Lower lobe of right lung (tissue), 2 donors: ENCODE measurements at regions not wholly inside any gene's neighbourhood (a gene's known extent, or its start where the extent isn't known, plus 50 kb on each side); places are given as distances from the start of the nearest gene placed in this dataset.

Source experiments
- ATAC-seq, 2 donors: fragments of 200-7000 bp; cut with Tn5 transposase; one replicate each; pipeline ENCODE4 v1.9.1; 2020 to 2022; ENCODE audit warnings: mild to moderate bottlenecking in 2 of 2, moderate library complexity in 2 of 2
- DNase-seq: peaks from one replicate; pipeline ENCODE4 v3.0.0-alpha.2; 2020
- H3K27ac ChIP-seq: fragments of 200-600 bp; one replicate; pipeline ENCODE4 v1.8.0; 2022
- H3K27me3 ChIP-seq: fragments of 200-600 bp; one replicate; pipeline ENCODE4 v1.8.0; 2022; ENCODE audit warnings: low read depth
- H3K36me3 ChIP-seq: fragments of 200-600 bp; one replicate; pipeline ENCODE4 v1.8.0; 2022; ENCODE audit warnings: mild to moderate bottlenecking
- H3K4me1 ChIP-seq: fragments of 200-600 bp; one replicate; pipeline ENCODE4 v1.8.0; 2022
- H3K4me3 ChIP-seq: fragments of 200-600 bp; one replicate; pipeline ENCODE4 v1.8.0; 2022; ENCODE audit warnings: mild to moderate bottlenecking
- H3K9me3 ChIP-seq: fragments of 200-600 bp; one replicate; pipeline ENCODE4 v1.8.0; 2022
- intact Hi-C: fragments of 100-400 bp; cut with DNase I; formaldehyde crosslinking; loops from one replicate; pipeline ENCODE4 v1.11.0; 2022
- TF ChIP-seq, protein P1 (sequence below): fragments of 200-600 bp; IDR thresholded peaks from one replicate; pipeline ENCODE4 v1.8.0; 2022; ENCODE audit warnings: antibody characterized with exemption, mild to moderate bottlenecking
- donor health status: DM: no; HTN: yes; CAD: no; lungs with severe emphysema.

DNA sequence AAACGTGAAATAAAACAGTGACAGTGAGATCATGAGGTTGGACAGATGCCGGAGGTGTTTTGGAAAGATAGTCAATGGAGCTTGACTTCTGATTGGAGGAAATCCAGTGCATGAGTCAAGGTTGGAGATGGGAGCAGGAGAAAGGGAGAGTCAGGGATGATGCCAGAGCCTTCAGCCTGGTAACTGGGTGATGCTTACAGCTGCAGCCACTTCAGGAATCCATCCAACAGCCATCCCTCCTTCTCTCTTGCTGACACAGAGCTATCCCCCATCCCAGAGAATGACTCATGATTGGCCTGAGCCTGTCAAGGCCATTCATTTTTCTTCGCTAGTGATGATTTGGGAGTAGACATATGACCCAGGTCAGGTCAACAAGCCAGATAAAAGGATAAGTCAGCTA is 112.8 kb downstream of the SAMD5 start:
- no peaks in the 10 kb centered on the region for H3K36me3 ChIP-seq
- H3K9me3 ChIP-seq, result no peaks in the 10 kb centered on the region
- TF ChIP-seq, protein P1, sequence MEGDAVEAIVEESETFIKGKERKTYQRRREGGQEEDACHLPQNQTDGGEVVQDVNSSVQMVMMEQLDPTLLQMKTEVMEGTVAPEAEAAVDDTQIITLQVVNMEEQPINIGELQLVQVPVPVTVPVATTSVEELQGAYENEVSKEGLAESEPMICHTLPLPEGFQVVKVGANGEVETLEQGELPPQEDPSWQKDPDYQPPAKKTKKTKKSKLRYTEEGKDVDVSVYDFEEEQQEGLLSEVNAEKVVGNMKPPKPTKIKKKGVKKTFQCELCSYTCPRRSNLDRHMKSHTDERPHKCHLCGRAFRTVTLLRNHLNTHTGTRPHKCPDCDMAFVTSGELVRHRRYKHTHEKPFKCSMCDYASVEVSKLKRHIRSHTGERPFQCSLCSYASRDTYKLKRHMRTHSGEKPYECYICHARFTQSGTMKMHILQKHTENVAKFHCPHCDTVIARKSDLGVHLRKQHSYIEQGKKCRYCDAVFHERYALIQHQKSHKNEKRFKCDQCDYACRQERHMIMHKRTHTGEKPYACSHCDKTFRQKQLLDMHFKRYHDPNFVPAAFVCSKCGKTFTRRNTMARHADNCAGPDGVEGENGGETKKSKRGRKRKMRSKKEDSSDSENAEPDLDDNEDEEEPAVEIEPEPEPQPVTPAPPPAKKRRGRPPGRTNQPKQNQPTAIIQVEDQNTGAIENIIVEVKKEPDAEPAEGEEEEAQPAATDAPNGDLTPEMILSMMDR, result no peak
- H3K4me1 ChIP-seq, result no peaks in the 10 kb centered on the region
- ATAC-seq (peak; percentile 33 to 59), DNase-seq (no peak)
- intact Hi-C loops, result no loop called here
- no peak overlapping the region for H3K27ac ChIP-seq
- no peak overlapping the region for H3K4me3 ChIP-seq
- H3K27me3 ChIP-seq, result no peaks in the 10 kb centered on the region

DNA sequence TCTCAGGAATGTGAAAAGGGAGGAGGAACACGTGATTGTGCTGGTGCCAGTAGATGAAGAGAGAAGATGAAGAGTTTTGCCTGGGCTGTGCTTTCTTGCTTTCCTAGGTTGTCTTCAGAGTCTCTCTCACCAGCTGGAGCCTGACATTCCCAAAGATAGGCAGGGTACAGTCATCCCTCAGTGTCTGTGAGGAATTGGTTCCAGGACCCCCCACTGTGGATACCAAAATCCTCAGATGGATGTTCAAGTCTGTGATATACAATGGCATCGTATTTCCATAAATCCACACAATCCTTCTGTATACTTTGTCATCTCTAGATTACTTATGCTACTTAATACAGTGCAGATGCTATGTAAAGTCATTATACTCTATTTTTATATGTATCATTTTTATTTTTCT is 113.5 kb downstream of the SAMD5 start:
- Histone ChIP-seq H3K9me3 (no peaks in the 10 kb centered on the region), H3K4me1 (no peaks in the 10 kb centered on the region), H3K27ac (no peak overlapping the region), H3K36me3 (no peaks in the 10 kb centered on the region), H3K4me3 (no peak overlapping the region), H3K27me3 (no peaks in the 10 kb centered on the region)
- intact Hi-C loops, result no loop called here
- TF ChIP-seq, protein P1, result no peak
- DNase-seq, result no peak
- no peak for ATAC-seq

DNA sequence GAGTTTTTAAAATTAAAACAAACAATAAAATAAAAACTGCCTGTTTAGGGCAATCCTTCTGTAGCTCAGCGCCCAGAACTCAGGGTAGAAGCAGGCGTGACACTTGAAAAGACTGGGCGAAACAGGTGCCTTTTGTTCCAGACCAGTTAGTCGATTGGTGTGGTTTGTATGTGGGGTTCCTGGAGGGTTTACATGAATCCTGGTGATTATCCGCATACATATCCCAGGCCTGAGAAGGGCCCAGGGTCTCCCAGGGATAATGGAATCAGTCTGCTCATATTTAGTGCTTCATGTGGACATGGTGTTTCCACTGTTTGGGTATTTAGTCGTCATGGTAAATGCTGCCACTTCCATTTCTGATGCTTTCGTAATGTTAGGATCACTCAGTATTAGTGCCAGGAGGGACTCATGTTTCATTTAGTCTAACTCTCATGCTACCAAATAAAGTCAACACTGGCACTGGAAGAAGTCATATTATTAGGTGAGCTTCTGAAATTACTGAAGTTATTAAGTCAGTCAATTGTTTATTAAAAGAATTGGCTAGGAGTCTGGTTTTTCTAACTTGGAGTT is 116.5 kb downstream of the SAMD5 start:
- DNase-seq, result no peak
- H3K9me3 ChIP-seq, result no peaks in the 10 kb centered on the region
- TF ChIP-seq, protein P1, result no peak
- no peaks in the 10 kb centered on the region for H3K36me3 ChIP-seq
- intact Hi-C loops, result no loop called here
- no peak for ATAC-seq
- H3K4me1 ChIP-seq, result no peaks in the 10 kb centered on the region
- H3K27ac ChIP-seq, result no peak overlapping the region
- H3K27me3 ChIP-seq, result no peaks in the 10 kb centered on the region
- H3K4me3 ChIP-seq, result no peak overlapping the region

DNA sequence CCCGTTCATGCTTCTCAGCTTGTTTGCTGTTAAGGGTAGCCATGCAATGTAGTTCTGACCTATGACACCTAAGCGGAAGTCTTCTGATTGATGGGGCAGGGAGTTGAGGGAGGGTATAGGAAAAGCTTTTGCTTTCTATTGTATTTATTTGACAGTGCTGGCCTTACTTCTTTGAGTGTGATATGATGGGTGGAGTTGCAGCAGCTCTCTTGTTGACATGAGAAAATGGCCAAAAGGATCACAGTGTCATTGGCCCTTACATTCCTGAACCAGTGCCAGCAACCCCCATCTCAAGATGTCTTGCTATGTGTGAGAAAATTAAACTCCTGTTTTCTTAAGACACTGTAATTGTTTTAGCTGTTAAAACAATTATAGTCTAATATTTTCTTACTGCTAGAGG is 117.5 kb downstream of the SAMD5 start:
- ATAC-seq (no peak), DNase-seq (no peak)
- Histone ChIP-seq H3K27ac (no peak overlapping the region), H3K9me3 (no peaks in the 10 kb centered on the region), H3K27me3 (no peaks in the 10 kb centered on the region), H3K4me1 (no peaks in the 10 kb centered on the region), H3K4me3 (no peak overlapping the region), H3K36me3 (no peaks in the 10 kb centered on the region)
- TF ChIP-seq, protein P1, result no peak
- intact Hi-C loops, result no loop called here

DNA sequence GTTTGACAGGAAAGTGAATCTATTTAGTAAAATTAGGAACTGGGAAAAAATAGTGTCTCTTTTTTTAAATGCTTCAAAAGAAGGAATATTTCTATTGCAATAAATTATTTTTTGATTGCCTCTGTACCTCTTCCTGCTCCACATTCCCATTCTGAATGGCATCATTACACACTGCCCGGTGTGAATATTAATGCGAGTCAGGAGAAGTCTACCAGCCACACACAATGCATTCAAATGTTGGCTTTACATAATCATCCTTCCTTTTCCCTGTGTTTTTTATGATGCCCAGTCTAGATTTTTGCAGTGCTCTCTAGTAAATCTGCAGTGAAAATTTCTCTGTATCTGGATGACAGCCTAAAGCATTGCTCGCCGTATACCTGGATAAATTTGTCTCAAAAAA is 118.9 kb downstream of the SAMD5 start:
- DNase-seq, result no peak
- Histone ChIP-seq H3K4me3 (no peak overlapping the region), H3K36me3 (no peaks in the 10 kb centered on the region), H3K27me3 (no peaks in the 10 kb centered on the region), H3K9me3 (no peaks in the 10 kb centered on the region), H3K4me1 (no peaks in the 10 kb centered on the region), H3K27ac (no peak overlapping the region)
- TF ChIP-seq, protein P1, result no peak
- ATAC-seq, result no peak
- intact Hi-C loops, result no loop called here

DNA sequence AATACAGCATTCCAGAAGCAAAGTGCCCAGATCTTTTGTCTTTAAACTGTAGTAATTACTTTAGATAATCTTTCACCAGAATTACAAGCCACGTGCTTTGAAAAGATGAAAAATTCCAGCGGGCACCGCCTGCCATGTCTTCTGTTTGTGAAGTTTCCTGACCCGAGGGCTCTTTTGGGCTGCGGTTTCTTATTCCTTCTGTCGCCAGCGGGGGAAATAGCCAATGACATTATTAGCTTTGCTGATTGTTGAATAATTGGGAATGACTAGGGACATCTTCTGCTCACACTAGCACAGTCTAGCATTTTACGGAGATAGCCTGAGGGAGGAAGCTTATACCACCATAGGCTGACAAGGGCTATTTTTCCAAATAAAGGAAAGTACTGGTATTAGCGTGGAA is 124.7 kb downstream of the SAMD5 start:
- Histone ChIP-seq H3K27ac (no peak overlapping the region), H3K36me3 (no peaks in the 10 kb centered on the region), H3K9me3 (no peaks in the 10 kb centered on the region), H3K27me3 (no peaks in the 10 kb centered on the region), H3K4me1 (no peaks in the 10 kb centered on the region), H3K4me3 (no peak overlapping the region)
- DNase-seq, result no peak
- TF ChIP-seq, protein P1, result no peak
- intact Hi-C loops, result no loop called here
- no peak for ATAC-seq
